Sigmoid colon (tissue), 4 donors: ENCODE measurements at regions not wholly inside any gene's neighbourhood (a gene's known extent, or its start where the extent isn't known, plus 50 kb on each side); places are given as distances from the start of the nearest gene placed in this dataset.

Source experiments
- CTCF ChIP-seq, 4 experiments: fragments of 450-650 bp in 3 of 4; fragments of 200-600 bp in 1 of 4; IDR thresholded peaks; one replicate each; pipeline ENCODE4 v1.5.1; 2016 to 2019; ENCODE audit warnings: antibody characterized with exemption in 4 of 4, mild to moderate bottlenecking in 3 of 4, moderate library complexity in 2 of 4
- EP300 ChIP-seq, 4 donors: sonication (generic); formaldehyde crosslinking; IDR thresholded peaks; one replicate each; pipeline ENCODE4 v1.6.1; 2017; ENCODE audit warnings: antibody characterized with exemption in 4 of 4
- POLR2A ChIP-seq, 2 donors: fragments of 450-650 bp; IDR thresholded peaks; one replicate each; pipeline ENCODE4 v1.6.1; 2016; ENCODE audit warnings: antibody characterized with exemption in 2 of 2, mild to moderate bottlenecking in 2 of 2, moderate library complexity in 2 of 2
- POLR2AphosphoS5 ChIP-seq, 4 donors: sonication (generic); formaldehyde crosslinking; IDR thresholded peaks; one replicate each; pipeline ENCODE4 v1.6.1; 2017; ENCODE audit warnings: antibody characterized with exemption in 4 of 4

- TF ChIP-seq CTCF (IDR thresholded peaks at IDR 0.05) = no peak
- TF ChIP-seq POLR2A (IDR thresholded peaks at IDR 0.05) = no peak
- TF ChIP-seq POLR2AphosphoS5 (IDR thresholded peaks at IDR 0.05) = no peak
- TF ChIP-seq EP300 (IDR thresholded peaks at IDR 0.05) = no peak
Measured at GRCh38 chr3:74515451-74515850, 99.0 kb downstream of the CNTN3 start.
